Neuronal stem cell (in vitro differentiated cells): ENCODE measurements at regions not wholly inside any gene's neighbourhood (a gene's known extent, or its start where the extent isn't known, plus 50 kb on each side); places are given as distances from the start of the nearest gene placed in this dataset.

Experiments
- DNase-seq: peaks from one replicate; pipeline ENCODE4 v3.0.0-alpha.2; 2013; ENCODE audit warnings: low spot score
- H2AFZ ChIP-seq: one replicate; pipeline ENCODE4 v1.6.1; 2013; ENCODE audit warnings: mild to moderate bottlenecking, low read length, inconsistent platforms
- H2AK5ac ChIP-seq: 2 replicates; pipeline ENCODE4 v1.6.1; 2013; ENCODE audit warnings: low read depth, mild to moderate bottlenecking, inconsistent platforms, low read length, moderate library complexity, mixed read lengths
- H2BK120ac ChIP-seq: 2 replicates; pipeline ENCODE4 v1.6.1; 2013; ENCODE audit warnings: low read depth, mild to moderate bottlenecking, inconsistent platforms, low read length, moderate library complexity, mixed read lengths
- H2BK12ac ChIP-seq: one replicate; pipeline ENCODE4 v1.6.1; 2013; ENCODE audit warnings: low read length, inconsistent platforms
- H2BK15ac ChIP-seq: 2 replicates; pipeline ENCODE4 v1.6.1; 2013; ENCODE audit warnings: mild to moderate bottlenecking, low read length, inconsistent platforms, mixed read lengths
- H2BK5ac ChIP-seq: one replicate; pipeline ENCODE4 v1.6.1; 2013; ENCODE audit warnings: inconsistent platforms, mild to moderate bottlenecking, low read length, moderate library complexity
- H3K14ac ChIP-seq: one replicate; pipeline ENCODE4 v1.6.1; 2013; ENCODE audit warnings: low read length, inconsistent platforms
- H3K18ac ChIP-seq: 2 replicates; pipeline ENCODE4 v1.6.1; 2013; ENCODE audit warnings: low read length, inconsistent platforms
- H3K23ac ChIP-seq: 2 replicates; pipeline ENCODE4 v1.6.1; 2013; ENCODE audit warnings: low read depth, mild to moderate bottlenecking, mixed read lengths, low read length, inconsistent platforms; ENCODE audit not compliant: poor library complexity
- H3K27ac ChIP-seq: replicated peaks from 3 replicates; pipeline ENCODE4 v1.5.1; 2013; ENCODE audit warnings: low read length, inconsistent platforms
- H3K27me3 ChIP-seq, 3 experiments: 2 replicates each; pipeline ENCODE4 v1.6.1; 2013; ENCODE audit warnings: low read length in 3 of 3, mild to moderate bottlenecking in 2 of 3, inconsistent platforms in 1 of 3, low read depth in 1 of 3, mixed read lengths in 1 of 3, moderate library complexity in 1 of 3; ENCODE audit not compliant: control insufficient read depth in 3 of 3, insufficient read depth in 3 of 3
- H3K36me3 ChIP-seq, 2 donors: replicated peaks in 1 of 2; 2 replicates each; pipeline ENCODE4 v1.6.1; 2013; ENCODE audit warnings: low read length in 2 of 2; ENCODE audit not compliant: control insufficient read depth in 2 of 2, insufficient read depth in 2 of 2
- H3K4ac ChIP-seq: 2 replicates; pipeline ENCODE4 v1.6.1; 2013; ENCODE audit warnings: inconsistent platforms, mild to moderate bottlenecking, low read length, moderate library complexity
- H3K4me1 ChIP-seq, 2 donors: 1 replicate in 1 of 2; 2 replicates in 1 of 2; pipeline ENCODE4 v1.6.1; 2013; ENCODE audit warnings: low read length in 2 of 2, low read depth in 1 of 2; ENCODE audit not compliant: control insufficient read depth in 2 of 2, insufficient read depth in 1 of 2
- H3K4me2 ChIP-seq: one replicate; pipeline ENCODE4 v1.6.1; 2013; ENCODE audit warnings: mild to moderate bottlenecking, low read length, inconsistent platforms; ENCODE audit not compliant: insufficient read depth, poor library complexity, severe bottlenecking
- H3K4me3 ChIP-seq, 2 donors: 2 replicates each; pipeline ENCODE4 v1.5.1; 2013; ENCODE audit warnings: low read length in 2 of 2, mild to moderate bottlenecking in 2 of 2, inconsistent platforms in 1 of 2, moderate library complexity in 1 of 2
- H3K79me1 ChIP-seq: one replicate; pipeline ENCODE4 v1.6.1; 2013; ENCODE audit warnings: low read depth, mild to moderate bottlenecking, inconsistent platforms, low read length, moderate library complexity
- H3K9ac ChIP-seq: one replicate; pipeline ENCODE4 v1.6.1; 2013; ENCODE audit warnings: mild to moderate bottlenecking, low read depth, low read length, inconsistent platforms; ENCODE audit not compliant: poor library complexity
- H3K9me3 ChIP-seq, 2 donors: replicated peaks in 1 of 2; 2 replicates each; pipeline versions ENCODE3 to v1.6.1; 2013; ENCODE audit warnings: low read length in 2 of 2, mild to moderate bottlenecking in 2 of 2, inconsistent platforms in 1 of 2, low read depth in 1 of 2, mixed read lengths in 1 of 2, moderate library complexity in 1 of 2; ENCODE audit not compliant: control insufficient read depth in 2 of 2, insufficient read depth in 1 of 2
- H4K8ac ChIP-seq: one replicate; pipeline ENCODE4 v1.6.1; 2013; ENCODE audit warnings: low read depth, mild to moderate bottlenecking, inconsistent platforms, low read length, moderate library complexity
- H4K91ac ChIP-seq: one replicate; pipeline ENCODE4 v1.6.1; 2013; ENCODE audit warnings: low read length, low read depth, mild to moderate bottlenecking, inconsistent platforms; ENCODE audit not compliant: poor library complexity
- WGBS, 2 donors: extraction: QIAGEN DNeasy Blood & Tissue Kit; methylation state at CpG; one replicate each; pipeline ENCODE4 v1.1.7; 2013; ENCODE audit warnings: missing lambda C conversion rate in 2 of 2, mixed read lengths in 1 of 2; ENCODE audit not compliant: insufficient read length in 2 of 2, insufficient replicate concordance in 1 of 2; ENCODE audit errors: extremely low coverage in 2 of 2; 5-methylcytosine and 5-hydroxymethylcytosine counted together

GRCh38 chr7:9836671-9837070, 1137.0 kb upstream of the PHF14 start:
- H3K14ac ChIP-seq = no peak overlapping the region
- no peak overlapping the region for H2BK15ac ChIP-seq
- no peak overlapping the region for H2BK120ac ChIP-seq
- H3K4me3 ChIP-seq = no peak overlapping the region
- H3K79me1 ChIP-seq = no peaks in the 10 kb centered on the region
- no peak overlapping the region for H3K9ac ChIP-seq
- no peak overlapping the region for H2BK5ac ChIP-seq
- no peaks in the 10 kb centered on the region for H3K27me3 ChIP-seq
- no CpG with 5 or more reads among the region's 1 CpG for WGBS, 2 donors
- no peak overlapping the region for H3K27ac ChIP-seq
- no peak overlapping the region for H3K18ac ChIP-seq
- no peak overlapping the region for H3K23ac ChIP-seq
- no peak overlapping the region for H4K91ac ChIP-seq
- DNase-seq = no peak
- H3K4ac ChIP-seq = no peak overlapping the region
- H3K4me2 ChIP-seq = no peak overlapping the region
- H3K9me3 ChIP-seq = no peaks in the 10 kb centered on the region
- H4K8ac ChIP-seq = no peak overlapping the region
- H3K36me3 ChIP-seq = no peaks in the 10 kb centered on the region
- H2AK5ac ChIP-seq = no peak overlapping the region
- no peak overlapping the region for H2AFZ ChIP-seq
- H3K4me1 ChIP-seq = no peaks in the 10 kb centered on the region
- no peak overlapping the region for H2BK12ac ChIP-seq

GRCh38 chr7:9842301-9842700, 1131.4 kb upstream of the PHF14 start:
- Histone ChIP-seq H3K18ac (no peak overlapping the region), H2BK12ac (no peak overlapping the region), H3K9me3 (no peaks in the 10 kb centered on the region), H3K4me2 (no peak overlapping the region), H3K79me1 (no peaks in the 10 kb centered on the region), H3K23ac (no peak overlapping the region), H2BK15ac (no peak overlapping the region), H3K27me3 (no peaks in the 10 kb centered on the region), H2BK120ac (no peak overlapping the region), H2BK5ac (no peak overlapping the region), H2AFZ (no peak overlapping the region), H4K91ac (no peak overlapping the region), H3K14ac (no peak overlapping the region), H4K8ac (no peak overlapping the region), H2AK5ac (no peak overlapping the region), H3K4me3 (no peak overlapping the region), H3K4ac (no peak overlapping the region), H3K27ac (no peak overlapping the region), H3K9ac (no peak overlapping the region), H3K36me3 (no peaks in the 10 kb centered on the region), H3K4me1 (no peaks in the 10 kb centered on the region)
- no peak for DNase-seq
- no CpG with 5 or more reads among the region's 2 CpGs for WGBS, 2 donors

GRCh38 chr7:9846902-9847301, 1126.8 kb upstream of the PHF14 start:
- Histone ChIP-seq H3K27me3 (no peaks in the 10 kb centered on the region), H3K23ac (no peak overlapping the region), H3K4me3 (no peak overlapping the region), H2BK120ac (no peak overlapping the region), H3K14ac (no peak overlapping the region), H3K27ac (no peak overlapping the region), H3K4me2 (no peak overlapping the region), H4K91ac (no peak overlapping the region), H2AK5ac (no peak overlapping the region), H3K4ac (no peak overlapping the region), H2AFZ (no peak overlapping the region), H4K8ac (no peak overlapping the region), H3K79me1 (no peaks in the 10 kb centered on the region), H3K9ac (no peak overlapping the region), H2BK5ac (no peak overlapping the region), H3K4me1 (no peaks in the 10 kb centered on the region), H3K18ac (no peak overlapping the region), H2BK12ac (no peak overlapping the region), H3K36me3 (no peaks in the 10 kb centered on the region), H2BK15ac (no peak overlapping the region), H3K9me3 (no peaks in the 10 kb centered on the region)
- no peak for DNase-seq
- no CpG with 5 or more reads among the region's 3 CpGs for WGBS, 2 donors

- Histone ChIP-seq H3K18ac (no peak overlapping the region), H2BK15ac (no peak overlapping the region), H3K36me3 (no peaks in the 10 kb centered on the region), H2BK12ac (no peak overlapping the region), H3K23ac (no peak overlapping the region), H4K8ac (no peak overlapping the region), H3K27me3 (no peaks in the 10 kb centered on the region), H3K4ac (no peak overlapping the region), H3K4me1 (no peaks in the 10 kb centered on the region), H3K27ac (no peak overlapping the region), H3K9ac (no peak overlapping the region), H2BK5ac (no peak overlapping the region), H3K79me1 (no peaks in the 10 kb centered on the region), H3K4me2 (no peak overlapping the region), H3K9me3 (no peaks in the 10 kb centered on the region), H2AFZ (no peak overlapping the region), H2AK5ac (no peak overlapping the region), H4K91ac (no peak overlapping the region), H3K4me3 (no peak overlapping the region), H3K14ac (no peak overlapping the region), H2BK120ac (no peak overlapping the region)
- DNase-seq = no peak
- no CpG with 5 or more reads among the region's 2 CpGs for WGBS, 2 donors
These were observed 1119.1 kb upstream of the PHF14 start for GRCh38 chr7:9854605-9855004.
